Hematopoietic multipotent progenitor cell (in vitro differentiated cells): ENCODE measurements at regions not wholly inside any gene's neighbourhood (a gene's known extent, or its start where the extent isn't known, plus 50 kb on each side); places are given as distances from the start of the nearest gene placed in this dataset.

ENCODE experiments used
- DNase-seq, 3 donors: peaks; one replicate each; pipeline ENCODE4 v3.0.0-alpha.2; 2011 to 2015; ENCODE audit warnings: low read depth in 2 of 3, low spot score in 2 of 3

- no peak for DNase-seq
Measured at GRCh38 chr6:139679516-139680179, 305.2 kb upstream of the CITED2 start.

- no peak for DNase-seq
Measured at GRCh38 chr6:139676718-139677117, 302.3 kb upstream of the CITED2 start.

- DNase-seq = no peak
Measured at GRCh38 chr6:139666284-139666683, 291.8 kb upstream of the CITED2 start.

DNA sequence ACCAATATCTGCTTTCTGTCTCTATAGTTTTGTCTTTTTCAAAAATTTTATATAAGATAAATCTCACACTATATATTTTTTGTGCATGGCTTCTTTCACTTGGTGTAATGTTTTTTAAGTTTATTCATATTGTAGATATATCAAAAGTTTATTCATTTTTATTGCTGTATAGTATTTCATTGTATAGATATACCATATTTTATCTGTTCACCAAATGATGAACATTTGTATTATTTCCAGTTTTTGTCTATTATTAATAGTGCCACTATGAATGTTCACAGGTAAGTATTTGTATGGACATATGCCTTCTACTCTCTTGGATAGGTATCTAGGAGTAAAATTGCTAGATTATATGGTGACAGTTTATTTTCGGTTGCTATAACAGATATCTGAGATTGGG lies 289.5 kb upstream of the CITED2 start:
- no peak for DNase-seq

- no peak for DNase-seq
Measured at GRCh38 chr6:139659711-139660110, 285.3 kb upstream of the CITED2 start.

GRCh38 chr6:139659196-139659595 lies 284.7 kb upstream of the CITED2 start:
- no peak for DNase-seq

GRCh38 chr6:139657119-139657518 lies 282.7 kb upstream of the CITED2 start:
- no peak for DNase-seq

DNA sequence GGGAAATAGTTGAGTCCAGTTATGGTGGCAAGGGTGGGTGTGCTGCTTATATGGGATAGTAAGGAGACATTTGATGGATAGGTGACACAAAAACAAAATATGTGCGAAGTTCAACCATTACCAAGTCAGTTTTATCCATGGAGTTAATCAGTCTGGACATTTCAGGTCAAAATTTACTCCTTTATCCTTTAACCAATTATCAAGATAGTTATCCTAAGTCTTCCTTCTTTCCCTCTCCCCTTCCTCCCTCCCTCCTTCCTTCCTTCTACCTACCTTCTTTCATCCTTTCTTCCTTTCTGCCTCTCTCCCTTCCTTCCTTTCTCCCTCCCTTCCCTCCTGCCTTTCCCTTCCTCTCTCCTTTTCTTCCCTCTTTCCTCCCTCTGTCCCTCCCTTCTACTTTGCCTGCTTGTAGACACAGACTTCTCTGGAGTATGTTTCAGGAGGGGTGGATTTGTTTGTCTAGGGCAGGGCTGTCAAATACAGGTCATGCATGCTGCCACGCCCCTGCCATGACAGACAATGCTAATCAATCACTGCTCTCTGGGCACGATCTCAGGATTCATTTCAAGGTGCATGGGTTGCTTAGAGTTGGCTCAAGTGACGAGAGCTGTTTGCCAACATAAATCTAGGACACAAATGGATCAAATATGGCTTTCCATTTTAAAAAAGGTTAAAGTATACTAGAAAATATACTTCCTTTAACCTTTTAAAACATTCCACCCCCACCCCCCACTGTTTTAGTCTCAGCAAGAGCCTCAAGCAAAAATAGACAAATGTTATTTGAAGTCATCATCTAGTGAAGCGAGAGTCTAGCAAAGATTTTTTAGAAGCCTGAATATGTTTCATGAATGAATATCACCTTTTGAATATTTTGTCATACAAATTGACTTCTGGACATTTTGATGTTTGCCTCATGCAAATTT lies 281.6 kb upstream of the CITED2 start:
- DNase-seq = no peak

DNA sequence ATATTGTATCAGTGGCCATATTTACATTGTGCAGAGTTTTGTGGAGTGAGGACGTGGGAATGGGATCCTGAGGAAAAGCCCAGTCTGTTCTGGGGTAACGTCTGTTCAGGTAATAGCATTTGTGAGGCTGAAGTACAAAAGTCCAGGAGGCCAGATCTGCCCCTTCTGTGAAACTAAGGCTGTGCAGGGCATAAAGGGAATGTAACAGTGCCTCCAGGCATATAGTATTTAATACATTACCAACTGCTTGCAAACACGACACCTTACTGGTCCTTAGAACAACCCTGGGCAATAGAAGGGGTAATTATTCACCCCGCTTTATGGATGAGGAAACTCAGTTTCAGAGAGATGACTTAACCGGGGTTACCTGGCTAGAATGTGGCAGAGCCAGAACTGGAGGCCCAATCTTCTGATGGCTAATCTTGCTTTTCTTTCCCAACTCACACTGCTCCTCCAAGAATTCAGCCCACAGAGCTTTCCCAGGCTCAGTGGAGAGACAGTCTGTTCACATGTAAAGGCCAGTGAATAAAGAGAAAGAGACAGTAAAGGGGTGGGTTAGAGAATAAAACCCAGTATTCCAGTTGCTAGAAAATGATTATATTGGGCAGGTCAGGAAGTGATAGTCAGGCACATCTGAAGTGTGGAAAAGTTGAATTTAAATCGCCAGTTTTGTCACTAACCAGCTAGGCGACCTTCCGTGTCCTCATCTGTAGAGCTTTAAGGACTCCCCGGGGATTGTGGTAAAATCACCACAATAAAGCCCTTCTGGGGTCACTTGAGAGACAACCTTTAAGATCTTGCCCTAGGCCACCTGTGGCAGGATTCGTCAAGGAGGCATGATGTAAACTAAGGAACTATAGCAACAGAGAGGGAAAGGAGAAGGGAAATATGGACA lies 280.7 kb upstream of the CITED2 start:
- DNase-seq = no peak

GRCh38 chr6:139654309-139654708 lies 279.9 kb upstream of the CITED2 start:
- DNase-seq = no peak

DNA sequence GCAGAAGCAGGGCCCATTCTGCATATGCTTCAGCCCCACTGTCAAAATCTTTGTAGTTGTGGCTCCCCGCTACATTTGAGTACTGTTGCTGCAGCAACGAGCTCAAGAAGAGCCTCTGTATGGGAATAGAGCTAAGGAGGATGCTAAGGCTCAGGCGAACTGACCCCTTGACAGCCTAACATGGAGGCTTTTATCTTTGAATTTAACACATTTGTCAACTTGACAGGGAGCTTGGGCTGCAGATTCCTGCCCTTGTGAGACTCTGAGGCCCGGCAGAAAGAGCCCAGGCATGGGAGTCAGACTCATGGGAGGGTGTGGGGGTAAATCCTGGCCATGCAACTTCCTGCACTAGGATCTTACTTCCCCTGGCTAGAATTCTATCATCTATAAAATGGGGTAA lies 278.7 kb upstream of the CITED2 start:
- DNase-seq = no peak

DNA sequence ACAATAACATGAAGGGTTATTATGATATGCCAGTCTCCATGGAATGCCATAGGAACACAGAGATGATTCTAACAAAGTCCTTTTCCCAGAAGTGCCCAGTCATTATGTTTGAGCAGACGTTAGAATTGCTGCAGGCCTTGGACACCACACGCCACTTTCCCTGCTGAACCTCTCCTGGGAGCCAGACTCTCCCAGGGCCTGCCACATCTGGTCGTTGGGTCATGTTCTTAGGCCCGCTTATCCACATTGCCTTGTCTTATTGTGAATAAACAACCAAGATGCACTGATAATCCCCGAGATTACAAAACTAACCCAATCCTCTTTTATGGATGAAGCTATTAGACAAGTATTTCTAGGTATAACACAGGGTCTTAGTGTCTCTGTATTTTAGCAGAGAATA lies 276.5 kb upstream of the CITED2 start:
- DNase-seq = no peak

DNA sequence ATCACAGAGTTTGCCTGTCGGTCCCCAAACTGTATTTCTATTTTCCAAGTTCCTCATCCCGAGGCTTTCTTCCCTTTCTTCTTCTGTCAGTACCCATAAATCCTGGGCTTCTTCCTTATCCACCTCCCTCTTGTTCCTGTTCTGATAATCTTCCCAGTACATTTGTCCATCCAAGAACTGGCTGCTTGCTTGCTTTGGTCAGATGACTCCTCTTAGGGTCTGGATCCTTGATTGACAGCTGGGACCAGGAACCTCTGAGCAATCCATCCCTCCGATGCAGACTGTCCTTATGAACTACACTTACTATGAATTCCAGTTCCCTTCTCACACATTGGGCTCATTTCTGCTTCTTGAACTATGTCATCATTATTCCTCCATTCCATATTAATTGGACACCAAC lies 275.3 kb upstream of the CITED2 start:
- no peak for DNase-seq

GRCh38 chr6:139649128-139649527 lies 274.7 kb upstream of the CITED2 start:
- no peak for DNase-seq

DNA sequence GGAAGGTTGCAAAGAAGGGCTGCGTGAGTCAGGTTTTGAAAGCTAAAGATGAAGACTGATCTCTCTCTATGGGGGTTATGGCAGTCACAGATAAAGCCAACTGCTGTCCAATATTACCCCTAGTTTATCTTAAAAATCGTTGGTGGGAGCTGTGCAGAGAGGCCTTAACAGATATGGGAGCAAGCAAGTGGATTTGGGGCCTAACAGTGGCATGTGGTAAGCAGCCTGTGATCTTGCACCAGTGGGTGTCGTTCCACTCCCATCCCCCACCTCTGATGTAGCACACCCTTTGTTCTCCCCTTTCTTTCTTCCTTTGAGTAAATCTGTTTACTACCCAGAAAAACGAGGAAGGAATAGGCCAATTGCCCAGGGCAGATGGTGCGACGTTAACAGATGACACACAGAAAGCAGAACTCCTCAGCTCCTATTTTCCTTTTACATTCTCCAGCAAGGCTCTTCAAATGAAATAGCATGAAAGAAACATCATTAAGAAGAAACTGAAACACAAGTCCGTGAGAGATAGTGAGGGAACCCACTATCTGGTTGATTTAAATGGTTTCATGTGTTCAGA lies 274.1 kb upstream of the CITED2 start:
- DNase-seq = peak in 1 of 3 donors; percentile 49

DNA sequence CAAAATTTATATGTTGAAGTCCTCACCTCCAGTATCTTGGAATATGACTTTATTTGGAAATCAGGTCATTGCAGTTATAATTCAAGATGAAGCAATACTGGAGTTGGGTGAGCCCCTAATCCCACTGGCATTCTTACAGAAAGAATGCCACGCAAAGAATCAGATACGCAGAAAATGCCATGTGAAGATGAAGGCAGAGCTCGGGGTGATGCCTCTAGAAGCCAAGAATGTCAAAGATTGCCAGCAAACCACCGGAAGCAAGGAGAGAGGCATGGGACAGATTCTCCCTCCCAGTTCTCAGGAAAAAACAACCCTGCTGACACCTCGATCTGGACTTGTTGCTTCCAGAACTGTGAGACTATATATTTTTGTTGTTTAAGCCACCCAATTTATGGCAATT lies 273.4 kb upstream of the CITED2 start:
- DNase-seq = no peak

DNA sequence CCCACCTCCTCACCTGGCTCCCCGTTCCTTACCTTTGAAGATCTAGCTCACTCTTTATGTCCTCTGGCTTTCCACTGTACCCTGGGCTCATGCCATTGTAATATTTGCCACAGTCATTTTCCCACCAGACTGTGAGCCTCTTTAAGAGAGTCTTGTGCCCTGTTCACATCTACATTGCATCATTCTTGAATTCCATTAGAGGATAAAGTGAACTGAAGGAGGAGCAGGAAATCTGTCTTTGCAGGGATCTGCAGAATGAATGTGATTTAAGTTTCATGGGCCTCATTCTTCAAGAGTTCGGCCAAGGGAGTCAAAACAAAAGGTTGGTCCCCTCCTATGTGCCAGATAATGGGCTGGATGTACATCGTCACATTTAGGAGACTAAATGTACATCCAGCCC lies 272.6 kb upstream of the CITED2 start:
- DNase-seq = no peak

DNA sequence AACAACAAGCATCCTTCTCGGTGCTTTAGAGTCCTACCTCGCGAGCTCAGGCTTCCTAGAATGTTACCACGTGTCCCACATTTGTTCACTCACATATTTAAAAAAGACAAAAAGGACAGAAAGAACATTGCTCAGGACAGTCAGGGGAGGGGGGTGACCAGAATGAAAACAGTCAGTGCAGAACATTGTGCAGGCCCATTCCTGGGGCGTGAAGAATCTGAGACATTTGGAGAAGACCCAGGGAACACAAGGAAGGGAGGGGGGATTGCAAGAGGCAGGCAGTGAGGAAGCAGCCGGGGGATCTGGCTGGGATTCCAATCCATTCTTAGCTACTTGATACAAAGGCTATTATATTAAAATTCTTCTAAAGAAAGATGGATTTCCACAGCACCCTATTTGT lies 270.4 kb upstream of the CITED2 start:
- DNase-seq = no peak

DNA sequence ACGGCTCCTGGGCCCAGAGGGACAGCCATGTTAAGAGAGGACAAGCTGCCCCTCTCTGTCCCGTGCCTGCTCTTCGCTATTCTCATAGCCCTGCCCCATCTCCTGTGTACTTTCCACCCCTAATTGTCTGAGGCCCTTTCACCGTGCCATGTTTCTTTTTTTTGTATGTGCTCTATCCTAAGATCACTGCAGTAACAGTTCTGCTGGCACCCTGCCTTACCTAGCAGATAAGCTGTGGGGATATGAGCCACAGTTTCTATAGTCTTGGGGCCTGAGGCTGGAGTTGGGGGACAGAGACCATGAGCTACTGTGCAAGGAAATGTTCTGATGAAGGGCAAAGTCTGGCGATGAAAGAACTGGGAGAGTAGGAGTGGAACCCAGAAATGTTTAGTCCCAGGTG lies 269.5 kb upstream of the CITED2 start:
- DNase-seq = no peak

GRCh38 chr6:139642346-139642745 lies 267.9 kb upstream of the CITED2 start:
- DNase-seq = no peak

GRCh38 chr6:139641376-139641775 lies 266.9 kb upstream of the CITED2 start:
- DNase-seq = peak in 2 of 3 donors; percentile 44 to 64
